Upper lobe of left lung (tissue), 6 donors: ENCODE measurements at regions not wholly inside any gene's neighbourhood (a gene's known extent, or its start where the extent isn't known, plus 50 kb on each side); places are given as distances from the start of the nearest gene placed in this dataset.
"Not testable (repeated sequence)": the region's sequence is repeated elsewhere in the genome, so short reads cannot be mapped to it uniquely, and the experiment has no call there.

Experiments
- ATAC-seq, 2 donors: fragments of 200-7000 bp; cut with Tn5 transposase; one replicate each; pipeline ENCODE4 v1.9.1; 2022; ENCODE audit warnings: mild to moderate bottlenecking in 2 of 2, moderate library complexity in 2 of 2; ENCODE audit not compliant: low FRiP score in 2 of 2
- DNase-seq, 2 donors: peaks; one replicate each; pipeline ENCODE4 v3.0.0-alpha.2; 2019 to 2020
- H3K27ac ChIP-seq, 4 donors: fragments of 200-600 bp; sonication (generic); one replicate each; pipeline ENCODE4 v1.5.1; 2016 to 2019
- H3K27me3 ChIP-seq, 4 donors: fragments of 200-600 bp; sonication (generic); one replicate each; pipeline ENCODE4 v1.5.1; 2017 to 2019
- H3K36me3 ChIP-seq, 4 donors: fragments of 200-600 bp; sonication (generic); one replicate each; pipeline ENCODE4 v1.5.1; 2016 to 2019
- H3K4me1 ChIP-seq, 4 donors: fragments of 200-600 bp; sonication (generic); one replicate each; pipeline ENCODE4 v1.5.1; 2018 to 2019
- H3K4me3 ChIP-seq, 4 donors: fragments of 200-600 bp; sonication (generic); one replicate each; pipeline ENCODE4 v1.5.1; 2017 to 2019; ENCODE audit warnings: mild to moderate bottlenecking in 2 of 4, moderate library complexity in 1 of 4
- H3K9me3 ChIP-seq, 4 donors: fragments of 200-600 bp; sonication (generic); one replicate each; pipeline ENCODE4 v1.5.1; 2018 to 2019
- CTCF ChIP-seq, 6 experiments: fragments of 450-650 bp in 4 of 6; fragments of 200-600 bp in 2 of 6; sonication (generic) in 2 of 6; IDR thresholded peaks; one replicate each; pipeline ENCODE4 v1.5.1; 2016 to 2019; ENCODE audit warnings: antibody characterized with exemption in 6 of 6
- EP300 ChIP-seq, 4 donors: sonication (generic); formaldehyde crosslinking; IDR thresholded peaks; one replicate each; pipeline ENCODE4 v1.5.1; 2017; ENCODE audit warnings: antibody characterized with exemption in 4 of 4, control low read depth in 2 of 4
- POLR2A ChIP-seq, 4 donors: fragments of 450-650 bp; IDR thresholded peaks; one replicate each; pipeline ENCODE4 v1.5.1; 2016 to 2017; ENCODE audit warnings: antibody characterized with exemption in 4 of 4, mild to moderate bottlenecking in 2 of 4
- POLR2AphosphoS5 ChIP-seq, 2 donors: sonication (generic); formaldehyde crosslinking; IDR thresholded peaks; one replicate each; pipeline ENCODE4 v1.5.1; 2017; ENCODE audit warnings: antibody characterized with exemption in 2 of 2
- WGBS, 2 donors: methylation state at CpG; one replicate each; pipeline ENCODE4 v1.1.5; 2017 to 2018; 5-methylcytosine and 5-hydroxymethylcytosine counted together
- donor health status: DM: no; HTN: no; CAD: no; lungs with moderate emphysema.
- donor health status: DM: no; HTN: yes; CAD: no; lungs with severe emphysema.

- DNase-seq (no peak), ATAC-seq (no peak)
- Histone ChIP-seq H3K27me3 (no peaks in the 10 kb centered on the region), H3K4me3 (no peak overlapping the region), H3K9me3 (no peaks in the 10 kb centered on the region), H3K36me3 (no peaks in the 10 kb centered on the region), H3K27ac (no peak overlapping the region), H3K4me1 (no peaks in the 10 kb centered on the region)
- WGBS, 2 donors, result 78 to 86% methylated on average over 3 of the region's 3 CpGs
- TF ChIP-seq POLR2AphosphoS5 (IDR thresholded peaks at IDR 0.05) (no peak), POLR2A (IDR thresholded peaks at IDR 0.05) (no peak), EP300 (IDR thresholded peaks at IDR 0.05) (no peak), CTCF (IDR thresholded peaks at IDR 0.05) (no peak)
Measured at GRCh38 chr10:64426745-64427144, 905.5 kb downstream of the REEP3 start.

DNA sequence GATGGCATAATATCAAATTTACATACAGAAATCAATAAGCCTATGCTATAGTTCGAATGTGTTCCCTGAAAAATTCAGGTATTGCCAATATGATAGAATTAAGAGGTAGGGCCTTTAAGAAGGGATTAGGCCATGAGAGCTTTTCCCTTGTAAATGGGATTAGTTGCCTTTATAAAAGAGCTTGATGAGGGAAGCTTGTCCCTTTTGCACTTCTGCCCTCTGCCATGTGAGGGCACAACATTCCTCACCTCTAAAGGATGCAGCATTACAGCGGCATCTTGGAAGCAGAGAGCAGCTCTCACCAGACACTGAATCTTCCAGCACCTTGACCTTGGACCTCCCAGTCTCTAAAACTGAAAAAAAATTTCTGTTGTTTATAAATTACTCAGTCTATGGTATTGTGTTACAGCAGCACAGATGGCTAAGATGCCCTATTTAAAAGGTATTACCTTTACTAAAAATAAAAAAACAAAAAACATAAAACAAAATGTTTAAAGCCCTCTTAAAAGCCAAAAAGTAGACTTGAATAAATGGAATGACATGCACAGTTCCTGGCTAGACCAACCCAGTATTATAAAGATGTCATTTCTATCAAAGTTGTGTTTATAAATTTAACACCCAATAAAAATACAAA, 909.6 kb downstream of the REEP3 start:
- Histone ChIP-seq H3K27me3 (no peaks in the 10 kb centered on the region), H3K36me3 (no peaks in the 10 kb centered on the region), H3K4me3 (no peak overlapping the region), H3K27ac (no peak overlapping the region), H3K4me1 (no peaks in the 10 kb centered on the region), H3K9me3 (no peaks in the 10 kb centered on the region)
- TF ChIP-seq CTCF (IDR thresholded peaks at IDR 0.05) (no peak), EP300 (IDR thresholded peaks at IDR 0.05) (no peak), POLR2A (IDR thresholded peaks at IDR 0.05) (no peak), POLR2AphosphoS5 (IDR thresholded peaks at IDR 0.05) (no peak)
- ATAC-seq (no peak), DNase-seq (no peak)
- WGBS, 2 donors, result 21 to 22% methylated on average over 2 of the region's 2 CpGs

- H3K27me3 ChIP-seq, H3K9me3 ChIP-seq, H3K27ac ChIP-seq, H3K36me3 ChIP-seq, H3K4me1 ChIP-seq, H3K4me3 ChIP-seq, DNase-seq, ATAC-seq: not testable (repeated sequence)
- 93 to 97% methylated on average over 14 of the region's 14 CpGs for WGBS, 2 donors
Measured at GRCh38 chr10:64441872-64442271, 920.7 kb downstream of the REEP3 start.

DNA sequence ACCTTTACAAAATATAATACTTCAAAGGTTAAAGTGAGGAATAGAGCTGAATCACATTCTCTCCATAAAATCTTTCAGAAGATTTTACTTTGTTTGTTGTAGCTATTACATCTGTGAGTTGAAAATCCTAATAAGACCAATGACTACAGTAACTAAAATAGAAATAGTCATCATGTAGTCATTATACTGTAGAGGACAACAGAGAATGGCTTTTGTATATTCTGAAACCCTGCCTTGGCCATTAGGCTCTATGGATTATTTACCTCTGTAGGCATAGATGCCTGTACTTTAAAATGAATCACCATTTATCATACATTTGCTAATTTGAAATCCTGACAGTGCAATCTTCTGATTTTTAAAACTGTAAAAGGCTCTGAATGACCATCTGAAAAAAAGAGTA, 923.0 kb downstream of the REEP3 start:
- ATAC-seq, result no peak
- H3K4me1 ChIP-seq, result no peaks in the 10 kb centered on the region
- no peak for DNase-seq

GRCh38 chr10:64444564-64444963, 923.4 kb downstream of the REEP3 start:
- WGBS, 2 donors, result 92 to 94% methylated on average over 2 of the region's 2 CpGs
- Histone ChIP-seq H3K9me3 (no peaks in the 10 kb centered on the region), H3K4me3 (no peak overlapping the region), H3K36me3 (no peaks in the 10 kb centered on the region), H3K4me1 (no peaks in the 10 kb centered on the region), H3K27me3 (no peaks in the 10 kb centered on the region), H3K27ac (no peak overlapping the region)
- no peak for ATAC-seq
- DNase-seq, result no peak
- TF ChIP-seq POLR2AphosphoS5 (IDR thresholded peaks at IDR 0.05) (no peak), CTCF (IDR thresholded peaks at IDR 0.05) (no peak), EP300 (IDR thresholded peaks at IDR 0.05) (no peak), POLR2A (IDR thresholded peaks at IDR 0.05) (no peak)

More for the DNA sequence above, 923.0 kb downstream of the REEP3 start:
- H3K4me3 ChIP-seq, result no peak overlapping the region
- no peaks in the 10 kb centered on the region for H3K9me3 ChIP-seq
- TF ChIP-seq POLR2AphosphoS5 (IDR thresholded peaks at IDR 0.05) (no peak), CTCF (IDR thresholded peaks at IDR 0.05) (no peak)
- no peak overlapping the region for H3K27ac ChIP-seq
- no peaks in the 10 kb centered on the region for H3K36me3 ChIP-seq
- no peaks in the 10 kb centered on the region for H3K27me3 ChIP-seq
